GM21390 (cell line): ENCODE measurements at regions not wholly inside any gene's neighbourhood (a gene's known extent, or its start where the extent isn't known, plus 50 kb on each side); places are given as distances from the start of the nearest gene placed in this dataset.
"Not testable (repeated sequence)": the region's sequence is repeated elsewhere in the genome, so short reads cannot be mapped to it uniquely, and the experiment has no call there.

Experiments used
- ATAC-seq: cut with Tn5 transposase; IDR thresholded peaks from one replicate; pipeline ENCODE4 v1.9.1; 2021; ENCODE audit not compliant: unreplicated experiment

GRCh38 chr6:68575765-68576439, 59.2 kb upstream of the ADGRB3 start:
- no peak for ATAC-seq

- peak; percentile 41 for ATAC-seq
Measured at GRCh38 chr6:68572975-68573374, 62.1 kb upstream of the ADGRB3 start.

- peak; percentile 99 for ATAC-seq
Measured at GRCh38 chr6:68572525-68572924, 62.6 kb upstream of the ADGRB3 start.

DNA sequence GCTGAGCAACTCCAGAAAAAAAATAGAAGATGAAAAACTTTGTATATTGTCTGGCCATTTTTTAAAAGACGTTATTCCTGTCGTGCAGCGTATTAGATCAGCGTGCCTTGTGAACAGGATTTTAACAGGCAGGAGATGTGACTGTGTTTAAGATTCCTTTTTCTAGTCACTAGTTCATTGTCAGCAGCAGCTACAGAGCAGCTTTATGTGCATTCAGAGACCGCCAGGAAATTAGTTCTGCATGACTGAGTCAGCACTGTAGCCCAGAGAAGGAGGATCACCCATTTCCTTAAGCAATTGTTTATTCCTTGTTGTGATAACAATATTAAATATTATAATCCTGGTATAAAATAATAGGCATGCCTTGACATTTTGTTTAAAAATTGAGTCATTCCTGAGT, 75.4 kb upstream of the ADGRB3 start:
- ATAC-seq: no peak

DNA sequence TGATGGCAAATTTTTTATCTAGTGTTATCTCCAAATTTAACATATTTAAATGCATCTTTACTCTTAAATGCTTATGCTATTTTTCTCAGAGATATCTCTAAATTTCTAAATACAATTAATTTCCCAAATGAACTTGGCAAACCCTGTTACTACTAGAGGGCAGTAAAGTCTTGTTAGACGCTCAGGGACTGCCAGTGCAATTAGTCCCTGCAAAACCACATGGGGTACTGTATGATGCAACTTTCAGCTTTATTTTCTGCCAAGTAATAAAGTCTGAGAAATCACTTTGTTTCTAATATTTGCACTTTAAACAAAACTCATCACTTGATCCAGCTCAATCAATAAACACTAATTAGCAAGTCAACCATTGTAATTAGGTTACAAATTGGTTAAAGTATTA, 76.0 kb upstream of the ADGRB3 start:
- ATAC-seq: no peak

GRCh38 chr6:68546620-68547019, 88.5 kb upstream of the ADGRB3 start:
- ATAC-seq: no peak

DNA sequence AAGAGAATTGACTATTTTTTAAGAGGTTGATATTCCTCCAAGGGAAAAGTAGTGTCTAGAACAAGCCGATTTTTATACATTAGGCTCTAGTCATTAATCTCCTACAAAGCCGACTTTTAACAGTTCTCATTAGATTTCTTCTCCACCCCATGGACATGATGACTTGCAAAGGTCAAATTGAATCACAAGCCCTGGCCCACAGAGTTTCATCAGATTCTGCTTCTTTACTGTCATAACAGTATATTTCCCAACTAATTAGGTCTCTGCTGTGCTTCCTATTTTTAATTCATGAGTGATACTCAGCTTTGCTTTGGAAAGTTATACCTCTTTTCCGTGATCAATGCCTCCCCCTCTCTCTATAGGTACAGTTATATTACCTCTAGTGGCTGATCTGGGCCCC, 90.6 kb upstream of the ADGRB3 start:
- ATAC-seq: no peak

DNA sequence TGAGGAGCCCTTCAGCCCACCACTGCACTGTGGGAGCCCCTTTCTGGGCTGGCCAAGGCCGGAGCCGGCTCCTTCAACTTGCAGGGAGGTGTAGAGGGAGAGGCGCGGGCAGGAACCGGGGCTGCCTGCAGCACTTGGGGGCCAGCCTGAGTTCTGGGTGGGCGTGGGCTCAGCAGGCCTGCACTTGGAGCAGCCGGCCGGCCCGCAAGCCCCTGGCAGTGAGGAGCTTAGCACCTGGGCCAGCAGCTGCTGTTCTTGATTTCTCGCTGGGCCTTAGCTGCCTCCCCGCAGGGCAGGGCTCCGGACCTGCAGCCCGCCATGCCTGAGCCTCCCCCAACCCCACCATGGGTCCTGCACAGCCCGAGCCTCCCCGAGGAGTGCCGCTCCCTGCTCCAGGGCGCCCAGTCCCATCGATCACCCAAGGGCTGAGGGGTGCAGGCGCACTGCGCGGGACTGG, 101.7 kb upstream of the ADGRB3 start:
- no peak for ATAC-seq

- no peak for ATAC-seq
Measured at GRCh38 chr6:68527691-68528090, 107.4 kb upstream of the ADGRB3 start.

DNA sequence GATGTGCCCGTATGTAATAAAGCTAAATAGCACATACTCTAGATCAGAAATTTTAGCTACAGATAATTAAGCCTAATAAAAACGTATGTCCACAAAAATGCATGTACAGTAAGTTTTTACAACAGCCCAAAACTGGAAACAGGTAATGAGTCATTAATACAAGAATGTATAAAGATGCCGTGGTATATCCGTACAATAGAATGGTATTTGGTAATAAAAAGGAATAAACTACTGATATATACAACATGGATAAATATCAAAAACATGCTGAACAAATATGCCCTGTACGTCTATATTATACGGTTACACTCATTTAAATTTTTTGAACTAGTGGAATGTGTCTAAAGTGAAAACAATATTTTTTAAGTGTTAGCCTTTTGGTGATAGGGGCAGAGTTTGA, 128.2 kb upstream of the ADGRB3 start:
- ATAC-seq: no peak

GRCh38 chr6:68502946-68503345, 132.1 kb upstream of the ADGRB3 start:
- no peak for ATAC-seq

DNA sequence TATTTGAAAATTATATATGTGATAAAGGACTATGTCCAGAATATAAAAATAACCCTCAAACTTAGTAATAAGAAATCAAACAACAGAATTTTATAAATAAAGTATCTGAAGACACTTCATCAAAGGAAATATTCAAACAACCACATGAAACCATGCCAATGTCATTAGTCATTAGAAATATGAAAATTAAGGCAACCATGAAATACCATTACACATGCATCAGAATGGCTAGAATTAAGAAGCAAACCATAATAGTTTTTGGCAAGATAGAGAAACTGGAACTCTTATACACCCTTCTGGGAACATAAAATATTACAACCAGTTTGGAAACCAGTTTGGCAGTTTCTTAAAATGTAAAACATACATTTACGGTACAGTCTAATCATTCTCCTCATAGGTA, 137.2 kb upstream of the ADGRB3 start:
- no peak for ATAC-seq

GRCh38 chr6:68494880-68495279, 140.2 kb upstream of the ADGRB3 start:
- ATAC-seq: not testable (repeated sequence)

- no peak for ATAC-seq
Measured at GRCh38 chr6:68476611-68477010, 158.5 kb upstream of the ADGRB3 start.

DNA sequence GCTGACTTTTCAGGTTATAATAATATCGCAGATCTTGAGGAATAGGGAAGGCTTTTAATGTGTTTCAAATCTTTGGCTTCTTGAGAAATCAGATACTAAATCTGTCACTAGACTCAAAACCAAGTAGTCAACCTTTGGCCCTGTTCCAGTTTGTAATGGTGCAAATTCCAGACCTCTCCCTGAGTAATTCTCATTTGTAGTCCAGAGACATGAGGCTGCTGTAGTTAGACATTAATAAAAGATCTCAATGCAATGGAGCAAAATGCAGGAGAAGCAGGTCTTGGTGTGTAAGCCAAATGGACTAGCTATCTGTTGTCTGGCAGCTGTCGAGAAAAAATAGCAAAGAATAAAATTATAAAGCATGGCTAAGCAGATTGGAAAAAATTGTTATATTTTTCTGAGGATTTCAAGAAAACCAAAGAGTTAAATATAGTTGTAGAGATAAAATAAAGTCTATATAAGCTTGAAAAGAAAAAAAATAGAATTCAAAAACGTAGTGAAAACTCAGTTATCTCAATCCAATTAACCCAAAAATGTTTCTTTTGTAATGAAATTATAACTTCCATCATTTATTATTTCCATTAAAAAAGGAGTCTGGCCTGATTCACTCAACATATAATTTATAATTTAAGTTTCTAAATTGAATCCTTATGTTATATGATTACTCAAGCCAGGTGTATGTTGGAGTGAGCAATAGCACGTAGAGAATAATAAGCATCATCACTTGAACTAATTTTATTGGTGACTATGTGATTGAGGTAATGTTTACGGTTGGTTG, 161.5 kb upstream of the ADGRB3 start:
- no peak for ATAC-seq

DNA sequence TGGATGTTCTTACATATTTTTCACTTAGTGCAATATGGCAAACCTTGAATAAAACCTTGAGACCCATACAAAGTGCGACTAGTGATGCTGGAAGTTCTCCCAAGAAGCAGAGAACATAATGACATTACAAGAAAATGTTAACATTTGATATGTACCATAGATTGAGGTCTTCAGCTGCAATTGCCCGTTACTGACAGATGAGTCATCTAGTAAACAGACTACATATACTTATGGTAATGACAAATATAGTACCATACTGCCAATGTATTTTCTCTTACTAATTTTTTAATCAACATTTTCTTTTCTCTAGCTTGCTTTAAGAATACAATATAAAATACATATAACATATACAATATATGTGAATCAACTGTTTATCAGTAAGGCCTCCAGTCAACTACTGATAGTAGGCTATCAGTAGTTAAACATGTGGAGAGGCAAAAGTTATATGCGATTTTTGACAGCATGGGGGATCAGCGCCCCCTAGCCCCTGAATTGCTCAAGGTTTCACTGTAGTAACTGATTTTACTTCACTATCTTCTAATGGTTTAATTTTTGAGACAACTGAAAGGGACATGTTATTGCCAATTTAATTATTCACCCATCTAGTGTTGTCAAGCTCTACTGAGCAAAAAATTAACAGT, 166.7 kb upstream of the ADGRB3 start:
- no peak for ATAC-seq

DNA sequence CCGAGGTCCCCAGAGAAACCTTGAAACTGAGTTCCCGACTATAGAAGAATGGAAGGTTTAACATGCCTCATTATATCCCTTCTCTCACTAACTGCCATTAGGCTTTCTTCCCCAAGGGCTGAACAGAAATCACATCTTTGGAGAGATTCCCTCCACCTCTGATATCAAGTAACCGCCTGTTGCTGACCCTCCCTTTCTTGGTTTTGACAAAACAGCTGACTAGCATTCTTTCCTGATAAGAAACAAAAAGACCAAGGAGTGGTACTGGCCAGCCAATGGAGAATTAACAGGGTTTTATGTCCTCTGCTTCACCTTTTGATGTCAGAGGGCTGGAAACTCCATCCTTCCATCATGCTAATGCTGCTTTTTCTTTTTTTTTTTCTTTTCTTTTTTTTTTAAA, 176.6 kb upstream of the ADGRB3 start:
- no peak for ATAC-seq

- ATAC-seq: no peak
Measured at GRCh38 chr6:68447112-68447511, 188.0 kb upstream of the ADGRB3 start.

DNA sequence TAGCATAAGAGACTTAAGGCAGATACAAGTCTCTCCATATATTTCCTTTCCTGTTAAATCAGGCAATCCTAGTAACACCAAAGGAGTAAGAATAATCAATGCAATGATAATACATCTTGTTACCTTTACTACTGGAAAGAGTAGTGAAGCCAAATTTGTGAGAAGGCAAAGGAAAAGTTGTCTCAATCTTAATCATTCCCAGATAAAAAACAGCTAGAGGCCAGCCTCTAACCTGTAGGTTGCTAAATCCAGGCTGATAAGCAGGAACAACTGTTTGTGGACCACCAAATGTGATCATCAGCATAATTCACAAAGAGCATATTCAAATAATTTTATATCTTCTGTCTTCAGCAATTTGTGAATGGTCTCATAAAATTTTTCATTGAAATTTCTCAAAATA, 189.2 kb upstream of the ADGRB3 start:
- ATAC-seq: no peak

DNA sequence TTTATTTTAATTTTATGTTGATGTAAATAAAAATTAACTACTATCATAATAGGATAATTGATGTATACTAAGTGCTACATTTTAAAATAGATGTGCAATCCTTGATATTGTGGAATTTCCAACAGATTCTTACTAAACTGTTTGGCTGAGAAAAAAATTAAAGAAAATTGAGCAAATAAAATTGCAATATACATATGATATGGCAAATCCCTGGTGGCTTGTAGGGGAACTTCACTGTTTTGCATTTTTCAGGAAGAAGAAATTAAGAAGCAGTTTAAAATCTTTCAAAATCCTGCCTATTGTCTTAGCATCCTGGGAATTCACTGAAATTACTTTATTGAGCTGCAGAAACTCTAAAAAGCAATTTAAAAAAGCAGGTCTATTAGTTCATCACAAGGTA, 191.4 kb upstream of the ADGRB3 start:
- ATAC-seq: no peak

DNA sequence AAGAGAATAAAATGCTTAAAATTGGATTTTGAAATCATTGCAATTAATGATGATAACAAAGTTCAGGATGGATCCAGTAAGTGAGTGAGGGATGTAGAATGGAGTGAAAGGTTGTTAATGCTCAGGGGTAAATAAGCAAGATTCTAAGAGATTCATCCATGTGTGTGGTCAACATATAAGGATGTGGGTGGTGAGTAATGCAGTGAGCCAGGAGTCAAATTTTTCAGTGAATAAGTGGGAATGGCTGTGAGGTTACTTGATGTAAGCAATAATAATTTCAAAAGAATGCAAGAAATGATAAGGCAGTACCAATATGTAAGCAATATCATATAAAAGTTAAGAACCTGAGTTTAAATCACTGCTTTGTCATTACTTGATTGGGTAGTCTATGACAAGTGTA, 207.5 kb upstream of the ADGRB3 start:
- no peak for ATAC-seq

DNA sequence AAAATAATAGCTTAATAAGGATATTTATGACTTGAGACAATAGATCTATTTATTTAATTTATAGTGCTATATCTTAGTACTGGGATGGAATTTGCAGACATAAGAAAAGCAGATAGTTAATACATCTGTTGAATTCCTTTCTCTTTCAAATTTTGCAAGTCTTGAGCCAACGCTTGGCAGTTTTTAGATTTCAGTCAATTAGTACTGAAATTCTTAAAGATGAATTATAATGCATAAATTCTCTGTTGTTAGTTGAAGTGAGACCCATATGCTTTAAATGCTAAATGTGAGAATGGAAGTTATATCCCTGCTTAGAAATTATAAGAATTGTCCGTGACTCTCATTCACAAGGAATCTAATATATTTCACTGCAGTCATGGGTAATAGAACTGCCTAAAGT, 225.1 kb upstream of the ADGRB3 start:
- ATAC-seq: no peak
